Forelimb muscle (tissue), 1 donor: ENCODE measurements at regions not wholly inside any gene's neighbourhood (a gene's known extent, or its start where the extent isn't known, plus 50 kb on each side); places are given as distances from the start of the nearest gene placed in this dataset.

Source experiments
- DNase-seq: peaks from one replicate; pipeline ENCODE4 v3.0.0-alpha.2; 2013; ENCODE audit warnings: low read depth

DNA sequence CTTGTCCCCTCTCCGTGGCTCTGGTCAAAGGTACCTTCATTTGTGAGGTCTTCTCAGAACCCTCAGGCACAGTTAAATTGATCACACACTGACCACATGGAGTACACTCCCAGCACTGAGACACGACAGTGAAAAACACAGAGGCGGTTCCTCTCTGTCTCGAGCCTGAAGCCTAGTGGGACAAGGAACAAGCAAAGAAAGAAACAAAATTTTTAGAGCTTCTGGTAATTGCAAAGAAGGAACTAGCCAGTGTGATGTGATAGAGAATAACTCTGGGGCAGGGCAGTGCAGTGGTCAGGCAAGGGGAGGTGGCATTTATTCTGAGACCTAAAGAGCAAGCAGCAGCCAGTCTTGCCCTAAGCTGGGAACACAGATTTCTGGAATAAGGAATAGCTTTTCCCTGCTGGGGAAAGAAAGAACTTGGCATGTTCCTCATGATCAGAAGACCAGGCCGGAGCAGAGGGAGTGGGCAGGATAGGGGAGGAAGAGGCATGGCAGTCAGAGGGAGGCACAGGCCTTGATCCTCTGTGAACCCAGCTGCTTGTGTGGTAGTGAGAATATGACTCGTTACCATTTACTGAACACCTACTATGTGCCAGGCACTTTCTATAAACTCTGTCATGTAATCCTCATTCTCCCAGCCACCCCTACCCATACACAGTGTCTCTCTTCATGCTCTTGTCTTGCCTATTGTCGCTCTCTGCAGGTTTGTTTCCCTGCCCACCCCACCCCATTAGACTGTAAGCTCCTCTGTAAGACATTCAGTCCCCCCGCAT lies 262.3 kb upstream of the HES1 start:
- DNase-seq, result no peak

DNA sequence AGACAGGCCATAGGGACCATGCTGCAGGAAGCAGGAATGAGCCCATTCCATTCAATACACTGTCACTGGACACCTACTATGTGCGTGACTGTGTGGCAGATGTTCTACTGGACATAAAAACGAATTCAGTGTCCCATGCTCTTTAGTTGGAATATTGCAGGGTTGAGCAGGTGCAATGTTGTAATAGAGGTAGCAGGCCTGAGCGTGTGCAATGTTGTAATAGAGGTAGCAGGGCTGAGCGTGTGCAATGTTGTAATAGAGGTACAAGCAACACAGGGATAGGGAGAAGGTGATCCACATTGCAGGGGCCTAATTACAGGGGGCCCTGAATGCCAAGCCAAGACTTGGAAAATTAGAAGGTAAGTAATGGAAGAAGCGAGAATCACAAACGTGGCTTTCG lies 261.4 kb upstream of the HES1 start:
- no peak for DNase-seq

DNA sequence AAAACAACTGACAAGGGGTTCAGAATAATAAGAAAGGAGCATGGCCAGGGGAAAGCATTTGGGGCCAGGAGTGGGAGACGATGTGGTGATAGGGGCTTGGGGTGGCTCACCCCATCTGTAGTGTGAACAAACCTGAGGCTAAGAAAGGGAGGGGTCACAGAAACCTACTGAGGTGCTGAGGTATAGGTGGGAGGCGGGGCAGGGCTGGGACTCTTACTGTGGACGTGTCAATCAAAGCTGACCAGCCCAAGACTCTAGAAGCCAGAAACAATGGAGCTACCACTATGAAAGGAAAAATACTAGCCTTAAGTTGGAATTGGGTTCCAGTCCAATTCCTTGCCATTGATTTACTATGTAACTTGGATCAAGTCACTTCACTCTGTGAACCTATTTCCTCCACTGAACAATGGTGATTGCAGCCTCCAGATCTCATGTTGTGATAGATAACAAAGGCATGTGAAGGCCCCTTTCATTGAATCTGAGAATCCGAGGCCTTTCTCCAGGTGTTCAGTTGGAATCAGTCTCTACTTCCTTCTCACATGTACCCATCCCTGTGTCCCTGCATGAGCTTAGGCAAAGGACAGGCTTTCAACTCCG lies 260.9 kb upstream of the HES1 start:
- no peak for DNase-seq

DNA sequence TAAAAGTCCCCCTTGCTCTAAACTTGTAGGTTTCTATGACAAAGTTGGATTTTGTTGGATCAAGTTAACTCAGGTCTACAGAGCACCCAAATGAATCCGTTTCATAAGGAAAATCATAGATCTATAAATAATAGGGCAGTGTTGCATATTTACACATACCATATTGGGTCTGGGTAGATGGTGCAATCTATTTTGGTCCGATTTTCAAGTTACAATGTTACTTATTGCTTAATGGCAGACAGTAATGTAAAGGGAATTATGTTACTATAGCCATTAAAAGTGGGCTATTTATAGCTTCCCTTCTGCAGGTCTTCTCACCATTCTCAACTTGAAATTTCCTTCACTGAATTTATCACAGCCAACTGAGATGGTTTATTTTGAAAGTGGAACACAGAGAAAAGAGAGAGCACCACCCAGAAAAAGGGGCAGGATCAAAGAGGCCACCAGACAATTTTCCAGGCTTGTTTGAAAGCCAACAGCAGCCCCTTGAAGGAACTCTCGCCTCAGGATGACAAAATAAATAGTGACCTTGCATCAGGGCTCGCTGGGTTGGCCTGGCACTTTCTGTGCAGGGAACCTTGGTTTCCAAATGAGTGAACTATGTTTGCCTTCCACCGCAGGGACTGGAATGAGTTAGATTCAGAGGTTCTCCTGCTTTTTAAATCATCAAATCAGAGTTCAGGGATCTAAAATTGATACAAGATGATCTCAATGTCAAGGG lies 260.2 kb upstream of the HES1 start:
- no peak for DNase-seq

DNA sequence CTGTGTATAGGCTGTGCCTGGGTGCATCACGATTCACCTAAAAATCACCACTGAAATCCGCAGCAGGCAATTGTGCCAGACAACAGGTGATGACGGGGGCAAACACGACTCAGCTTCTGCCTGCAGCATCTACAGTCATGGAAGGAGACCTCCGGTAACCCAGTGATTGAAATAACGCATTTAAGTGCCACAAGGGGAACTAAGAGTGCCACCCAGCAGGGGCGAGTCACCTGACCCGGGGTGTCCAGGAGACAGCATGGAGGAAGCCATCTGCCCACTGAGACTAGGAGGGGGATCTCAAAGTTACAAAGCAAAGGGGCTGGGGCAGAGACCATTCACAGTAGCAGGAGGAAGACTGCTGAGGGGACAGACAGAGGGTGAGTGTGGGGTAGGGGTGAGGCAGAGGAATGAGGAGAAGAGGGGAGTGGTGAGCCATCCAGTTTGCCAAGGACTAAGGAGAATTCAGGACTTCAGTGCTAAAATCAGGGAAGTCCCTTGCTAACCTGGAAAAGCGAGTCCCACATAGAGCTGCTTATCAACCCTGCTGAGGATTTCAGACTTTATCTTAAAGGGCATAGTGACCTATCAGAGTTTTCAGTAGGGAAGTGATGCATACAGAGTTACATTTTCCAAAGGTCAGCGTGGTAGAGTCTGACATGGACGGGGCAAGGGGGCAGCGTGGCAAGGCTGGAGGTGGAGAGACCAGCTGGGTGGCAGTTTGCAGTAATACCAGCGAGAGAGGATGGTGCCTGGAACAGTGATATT lies 256.7 kb upstream of the HES1 start:
- no peak for DNase-seq

DNA sequence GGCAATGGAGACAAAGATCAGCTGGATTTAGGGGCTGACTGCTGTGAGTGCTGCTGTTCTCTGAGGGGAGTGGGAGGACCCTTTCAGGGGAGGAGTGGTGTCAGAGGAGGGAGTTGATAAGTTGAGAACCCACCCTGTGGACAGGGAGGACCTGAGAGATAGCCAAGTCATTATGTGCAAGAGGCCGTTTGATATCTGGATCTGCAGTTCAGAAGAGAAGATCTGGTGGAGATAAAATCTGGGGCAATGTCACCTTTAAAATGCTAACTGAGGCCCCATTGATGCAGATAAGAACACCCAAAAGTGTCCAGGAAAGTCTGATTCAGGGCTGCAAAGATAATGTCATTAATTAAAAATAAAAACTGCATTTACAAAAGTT lies 256.1 kb upstream of the HES1 start:
- DNase-seq, result no peak

DNA sequence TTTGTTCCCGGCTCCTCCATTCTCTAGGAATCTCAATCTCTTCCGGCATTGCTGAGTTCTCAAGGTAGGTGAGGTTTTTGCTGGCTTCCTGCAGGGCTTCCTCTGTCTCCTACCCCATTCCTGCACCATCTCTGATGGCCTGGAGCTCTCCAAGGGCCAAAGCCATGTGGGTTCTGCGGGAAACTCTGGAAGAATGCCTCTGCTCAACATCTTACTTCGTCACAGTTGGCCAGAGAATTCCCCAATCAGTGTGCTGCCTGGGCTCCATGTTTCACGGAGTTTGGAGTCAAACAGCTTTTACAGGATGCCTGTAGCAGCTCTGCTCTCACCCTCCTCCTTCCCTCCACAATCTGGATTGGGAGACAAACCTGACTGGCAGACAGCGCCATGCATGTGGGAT lies 253.9 kb upstream of the HES1 start:
- DNase-seq, result no peak

DNA sequence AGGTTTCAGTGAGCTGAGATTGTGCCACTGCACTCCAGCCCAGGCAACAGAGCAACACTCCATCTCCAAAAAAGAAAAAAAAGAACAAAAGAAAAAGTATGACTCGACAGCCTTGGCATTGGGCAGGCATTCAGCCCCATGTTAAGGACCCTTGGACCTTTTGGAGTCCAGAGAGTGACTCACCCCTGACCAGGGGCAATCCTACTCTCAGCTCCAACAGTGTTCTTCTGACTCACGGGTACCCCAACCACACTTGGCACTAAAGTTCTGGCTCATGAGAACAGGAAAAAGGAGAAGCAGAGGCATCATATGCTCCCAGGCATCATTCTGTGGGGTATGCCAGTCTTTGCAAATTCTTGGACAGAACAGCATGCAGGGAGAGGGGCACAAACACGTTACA lies 252.4 kb upstream of the HES1 start:
- no peak for DNase-seq

DNA sequence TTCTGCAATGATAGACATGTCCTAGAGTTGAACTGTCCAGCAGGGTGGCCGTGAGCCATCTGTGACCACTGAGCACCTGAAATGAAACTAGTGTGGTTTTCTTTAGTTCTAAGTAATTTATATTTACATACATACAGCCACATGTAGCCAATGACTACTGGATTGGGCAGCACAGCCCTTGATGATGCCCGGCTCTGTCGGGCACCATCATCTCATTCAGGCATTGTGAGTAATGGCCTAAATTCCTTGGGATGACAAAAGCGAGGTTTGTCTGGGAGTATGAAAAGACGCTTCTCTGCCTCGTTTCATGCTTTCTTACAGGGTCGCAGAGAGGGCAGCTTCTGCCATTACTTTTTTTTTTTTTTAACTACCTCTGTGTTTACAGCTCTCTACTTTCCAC lies 251.9 kb upstream of the HES1 start:
- no peak for DNase-seq

DNA sequence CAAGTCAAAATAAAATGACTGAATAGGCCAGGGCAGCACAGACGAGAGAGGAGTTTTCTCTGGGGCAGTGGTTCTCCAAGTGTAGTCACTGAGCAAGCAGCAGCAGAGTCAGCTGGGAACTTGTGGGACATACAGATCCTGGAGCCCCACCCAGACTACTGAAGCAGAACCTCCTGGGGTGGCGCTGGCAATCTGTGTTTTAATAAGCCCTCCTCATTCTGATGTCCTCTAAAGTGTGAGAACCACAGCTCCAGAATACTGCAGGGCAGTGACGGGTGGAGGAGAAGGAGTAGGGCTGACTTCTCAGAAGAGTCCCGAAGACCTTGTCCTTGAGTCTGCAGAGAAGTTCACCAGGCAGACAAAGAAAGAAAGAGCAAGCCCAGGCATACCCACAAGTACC lies 251.3 kb upstream of the HES1 start:
- DNase-seq, result no peak

DNA sequence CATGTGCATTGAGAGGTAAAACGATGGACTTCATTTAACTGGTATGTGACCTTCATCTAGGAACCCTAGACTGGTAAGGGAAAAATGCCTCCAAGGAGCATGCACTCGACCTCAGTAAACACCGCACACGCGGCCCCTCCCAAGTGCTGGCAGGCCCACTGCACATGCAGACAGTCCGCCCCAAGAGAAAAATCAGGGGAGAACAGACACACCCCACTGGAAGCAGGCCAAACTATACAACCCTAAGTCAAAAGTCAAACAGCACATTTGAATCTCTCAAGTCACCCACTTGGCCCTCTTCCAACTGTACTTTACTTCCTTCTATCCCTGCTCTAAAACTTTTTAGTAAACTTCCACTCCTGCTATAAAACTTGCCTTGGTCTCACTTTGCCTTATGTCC lies 250.1 kb upstream of the HES1 start:
- no peak for DNase-seq

DNA sequence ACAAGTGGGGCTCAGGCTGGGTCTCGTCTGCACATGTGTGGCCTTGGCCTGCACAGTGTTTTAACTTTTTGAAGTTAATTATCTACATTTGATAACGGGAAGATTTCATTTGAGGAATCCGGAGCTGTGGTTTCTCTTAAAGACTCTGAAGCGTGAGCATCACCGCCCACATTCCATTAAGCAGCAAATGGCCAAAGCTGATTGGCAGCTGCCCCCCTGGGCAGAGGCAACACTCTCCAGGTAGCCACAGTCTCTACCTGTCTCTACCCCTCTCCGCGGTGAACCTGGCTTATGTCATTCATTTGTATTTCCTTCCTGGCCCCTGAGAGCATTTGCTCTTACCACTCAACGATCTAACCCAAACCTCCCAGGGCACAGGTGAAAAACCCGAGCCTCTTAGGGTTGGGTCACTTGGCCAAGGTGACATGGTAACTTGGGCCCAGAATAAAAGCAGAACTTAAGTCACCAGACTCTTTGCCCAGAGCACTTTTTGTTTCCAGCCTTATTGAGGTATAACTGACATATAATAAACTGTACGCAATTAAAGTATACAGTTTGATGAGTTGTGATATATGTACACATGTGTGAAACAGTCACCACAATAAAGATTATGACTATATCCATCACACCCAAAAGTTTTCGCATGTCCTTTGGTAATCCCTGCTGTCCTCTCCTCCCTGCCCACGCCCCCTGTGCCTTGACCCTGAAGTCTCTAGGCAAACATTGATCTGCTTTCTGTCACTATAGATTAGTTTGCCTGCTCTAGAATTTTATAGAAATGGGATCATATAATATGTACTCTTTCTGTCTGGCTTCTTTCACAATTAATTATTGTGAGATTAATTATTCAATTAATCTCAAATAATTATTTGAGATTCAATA lies 245.7 kb upstream of the HES1 start:
- no peak for DNase-seq

DNA sequence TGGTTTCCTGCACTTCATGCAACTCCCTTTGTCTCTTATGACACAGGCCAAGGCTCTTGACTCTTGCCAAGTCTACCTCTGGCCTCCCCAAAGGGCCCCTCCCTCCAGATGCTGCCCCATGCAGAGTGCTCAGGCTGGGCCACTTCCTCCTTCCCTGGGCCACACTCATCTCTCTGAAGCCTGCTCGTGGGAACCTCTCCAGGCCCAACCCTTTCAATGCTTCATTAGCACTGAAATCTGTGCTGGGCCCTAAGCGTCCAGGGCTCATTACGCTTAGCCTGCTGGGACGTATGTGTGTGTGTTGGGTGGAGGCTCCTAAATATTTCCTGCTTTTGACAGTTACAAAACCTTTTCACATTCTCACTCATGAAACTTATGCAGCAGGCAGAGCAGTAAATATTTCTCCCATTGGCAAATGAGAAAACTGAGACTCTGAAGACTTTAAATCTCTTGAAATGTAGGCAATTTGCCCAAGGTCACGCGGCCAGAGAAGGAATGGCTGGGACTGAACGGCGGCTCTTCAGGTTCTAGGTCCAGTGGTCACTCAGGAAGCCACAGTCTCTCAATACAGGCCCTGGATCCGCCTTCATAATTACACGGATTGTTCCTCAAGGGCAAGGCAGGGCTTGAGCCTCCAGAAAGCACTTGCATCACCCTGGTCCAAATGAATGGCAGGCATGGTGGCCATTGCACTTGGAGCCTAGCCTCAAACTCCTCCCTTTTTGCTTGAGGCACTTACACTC lies 241.7 kb upstream of the HES1 start:
- DNase-seq, result no peak

DNA sequence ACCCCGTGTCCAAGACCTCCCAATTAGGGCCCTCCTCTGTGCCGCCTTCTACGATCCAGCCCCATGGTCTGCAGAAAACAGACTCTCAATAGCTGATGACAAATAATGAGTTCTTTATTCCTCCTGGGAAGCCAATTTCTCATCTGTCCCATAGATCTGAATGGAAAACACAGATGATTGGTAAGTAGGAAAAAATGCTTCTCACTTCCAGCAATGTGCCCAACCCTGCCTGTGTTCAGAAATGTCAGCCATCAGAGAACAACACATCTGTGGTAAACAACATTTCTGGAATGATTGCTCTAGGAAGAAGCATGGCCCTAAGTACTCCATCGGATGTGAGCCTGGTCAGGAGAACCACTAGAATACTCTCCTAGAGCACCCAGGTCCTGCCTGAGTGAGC lies 240.5 kb upstream of the HES1 start:
- no peak for DNase-seq

DNA sequence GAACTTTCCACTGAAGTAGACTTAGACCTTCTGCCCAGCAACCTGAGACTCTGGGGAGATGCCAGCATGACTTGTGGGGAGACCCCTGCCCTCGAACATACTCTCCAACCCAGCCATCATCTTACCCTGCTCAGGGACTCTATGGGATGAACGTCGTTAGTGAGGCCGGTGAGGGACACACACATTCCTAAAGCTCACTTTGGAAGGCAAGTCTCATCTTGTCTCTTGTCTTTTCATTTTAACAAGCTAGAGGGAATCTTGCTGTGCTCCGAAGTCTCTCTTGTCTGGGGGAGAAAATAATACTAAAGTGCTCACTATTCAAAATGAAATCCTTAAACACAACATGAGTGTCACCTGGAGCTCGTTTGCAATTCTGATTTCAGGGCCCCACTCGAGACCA lies 239.5 kb upstream of the HES1 start:
- no peak for DNase-seq

DNA sequence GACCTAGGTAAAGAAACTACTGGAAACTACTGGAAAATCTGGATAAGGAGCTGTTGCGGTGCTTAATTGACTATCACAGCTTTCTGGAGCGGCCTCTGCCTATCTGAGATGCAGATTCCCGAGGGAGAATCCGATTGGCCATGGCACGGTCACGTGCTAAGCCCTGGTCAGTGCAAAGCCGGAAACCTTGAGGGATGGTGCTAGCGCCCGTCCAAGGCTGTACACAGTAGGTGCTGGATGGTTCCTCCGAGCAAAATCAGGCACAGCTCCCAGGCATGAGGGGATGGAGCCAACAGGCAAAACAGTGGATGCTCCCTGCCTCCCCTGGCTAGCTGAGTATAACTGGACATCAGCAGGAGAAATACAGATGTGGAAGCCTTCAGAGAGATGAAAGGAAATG lies 238.7 kb upstream of the HES1 start:
- DNase-seq, result no peak

DNA sequence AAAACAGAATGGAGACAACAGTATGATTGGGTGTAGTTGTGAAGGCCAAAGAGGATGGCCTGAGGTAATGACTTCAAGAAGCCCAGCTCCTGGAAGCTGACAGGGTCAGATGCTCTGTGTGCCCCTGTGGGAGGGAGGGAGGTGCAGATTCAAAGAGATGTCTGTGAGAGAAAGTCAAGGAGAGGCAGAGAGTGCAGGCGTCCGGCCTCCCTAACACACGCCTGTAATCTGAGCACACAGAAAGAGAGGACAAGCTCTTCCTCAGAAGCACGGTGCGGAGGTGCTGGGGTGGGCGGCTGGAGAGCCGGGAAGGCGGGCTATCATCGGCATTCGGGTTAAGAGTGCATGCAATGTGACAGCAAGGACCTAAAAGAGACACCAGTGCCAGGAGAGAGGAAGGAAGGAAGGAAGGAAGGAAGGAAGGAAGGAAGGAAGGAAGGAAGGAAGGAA lies 238.2 kb upstream of the HES1 start:
- no peak for DNase-seq

DNA sequence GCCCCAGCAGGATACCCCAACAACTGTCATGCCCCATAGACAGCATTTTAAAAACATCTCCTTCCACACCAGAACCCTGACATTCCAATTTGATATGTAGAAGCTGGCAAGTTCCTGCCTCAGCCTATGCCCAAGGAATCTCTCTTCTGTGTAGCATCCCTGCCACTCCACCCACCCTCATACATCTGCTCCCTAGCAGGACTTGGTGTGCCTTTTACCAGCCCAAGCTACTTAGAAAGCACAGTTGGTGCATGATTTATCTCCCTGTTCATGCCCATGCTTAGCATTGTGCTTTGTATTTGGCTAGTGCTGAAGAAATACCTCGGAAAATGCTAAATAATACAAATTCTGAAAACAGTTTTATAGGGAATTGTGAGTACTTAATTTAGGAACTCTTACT lies 236.9 kb upstream of the HES1 start:
- no peak for DNase-seq

DNA sequence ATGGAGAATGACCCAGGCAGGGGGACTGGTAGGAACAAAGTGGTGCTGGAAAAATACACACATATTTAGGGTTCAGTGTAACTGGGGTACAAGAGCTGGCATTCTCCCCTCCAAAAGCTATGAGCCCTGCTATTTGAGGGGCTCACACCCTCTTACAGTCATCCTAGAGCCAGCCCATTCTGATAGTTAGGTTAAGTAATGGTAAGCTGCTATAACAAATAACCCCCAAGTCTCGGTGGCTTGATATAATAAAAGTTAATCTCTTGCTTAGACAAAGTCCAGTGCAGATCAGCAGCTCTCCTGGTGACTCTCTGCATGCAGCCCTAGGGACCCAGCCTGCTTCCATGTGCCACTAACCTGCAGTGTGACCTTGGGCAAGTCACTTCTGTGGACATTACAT lies 234.9 kb upstream of the HES1 start:
- no peak for DNase-seq

DNA sequence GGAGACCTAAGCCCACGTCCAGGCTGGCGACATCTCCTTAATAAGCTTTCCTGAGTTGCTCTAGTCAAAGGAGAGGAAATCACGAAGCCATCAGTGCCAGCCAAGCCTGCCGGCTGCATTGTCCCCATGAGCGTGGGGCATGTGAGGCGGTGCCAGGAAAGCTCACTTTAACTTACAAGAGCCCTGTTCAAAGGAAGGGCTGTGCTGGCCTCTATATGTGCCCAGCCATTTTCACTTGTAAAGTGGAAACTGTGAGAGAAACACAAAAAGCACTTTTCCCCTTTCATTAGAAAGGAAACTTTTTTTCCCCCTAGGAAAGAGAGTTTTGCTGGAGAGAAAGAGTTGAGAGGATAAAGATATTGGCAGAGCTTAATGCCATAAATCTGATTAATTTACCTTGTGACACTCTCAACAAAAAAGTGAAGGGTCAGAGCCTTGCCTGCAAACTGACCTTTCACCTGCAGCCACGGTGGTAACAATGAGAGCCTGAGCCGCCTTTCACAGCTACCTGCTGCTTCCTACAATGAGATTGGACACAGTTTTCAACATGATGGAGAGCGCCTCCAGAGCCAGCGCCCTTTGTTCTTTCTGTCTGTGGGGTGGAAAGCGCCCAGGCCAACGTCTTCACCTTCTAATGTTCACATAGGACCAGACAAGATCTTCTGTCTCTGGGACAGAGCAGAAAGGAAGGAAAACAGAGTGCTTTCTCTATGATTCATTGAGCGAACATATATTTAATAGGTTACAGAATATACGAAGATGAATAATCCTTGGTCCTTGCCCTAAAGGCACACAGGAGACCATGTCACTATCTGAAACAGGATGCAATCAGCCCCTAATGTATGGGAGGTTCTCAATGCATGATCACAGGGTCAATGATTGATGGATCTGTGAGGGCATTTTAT lies 233.1 kb upstream of the HES1 start:
- no peak for DNase-seq
